GM18511 (cell line): ENCODE measurements at regions not wholly inside any gene's neighbourhood (a gene's known extent, or its start where the extent isn't known, plus 50 kb on each side); places are given as distances from the start of the nearest gene placed in this dataset.

Experiments
- ATAC-seq: cut with Tn5 transposase; IDR thresholded peaks from one replicate; pipeline ENCODE4 v1.9.1; 2021; ENCODE audit warnings: mild to moderate bottlenecking, moderate library complexity; ENCODE audit not compliant: unreplicated experiment

DNA sequence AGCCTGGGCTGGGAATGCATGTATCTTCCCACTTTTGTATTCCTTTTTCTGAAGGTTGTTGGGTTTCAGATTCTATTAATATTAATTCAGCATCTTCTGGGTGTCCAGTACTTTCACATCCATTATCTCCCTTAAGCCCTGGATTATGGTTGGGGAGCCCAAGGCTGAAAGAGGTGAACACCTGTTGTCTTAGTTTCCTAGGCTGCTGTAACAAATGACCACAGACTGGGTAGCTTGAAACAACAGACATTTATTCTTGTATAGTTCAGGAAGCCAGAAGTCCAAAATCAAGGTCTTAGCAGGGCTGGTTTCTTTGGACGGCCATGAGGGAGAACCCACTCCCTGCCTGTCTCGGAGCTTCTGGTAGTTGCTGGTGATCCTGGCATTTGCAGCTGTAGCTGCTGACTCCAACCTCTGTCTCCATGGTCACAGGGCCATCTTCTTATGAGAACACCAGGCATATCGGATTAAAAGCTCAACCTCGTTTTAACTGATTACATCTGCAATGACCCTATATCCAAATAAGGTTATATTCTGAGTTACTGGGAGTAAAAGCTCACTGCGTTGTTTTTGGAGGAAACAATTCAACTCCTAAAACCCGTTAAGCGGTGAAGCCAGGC is 68.2 kb upstream of the CLMN start:
- no peak for ATAC-seq

DNA sequence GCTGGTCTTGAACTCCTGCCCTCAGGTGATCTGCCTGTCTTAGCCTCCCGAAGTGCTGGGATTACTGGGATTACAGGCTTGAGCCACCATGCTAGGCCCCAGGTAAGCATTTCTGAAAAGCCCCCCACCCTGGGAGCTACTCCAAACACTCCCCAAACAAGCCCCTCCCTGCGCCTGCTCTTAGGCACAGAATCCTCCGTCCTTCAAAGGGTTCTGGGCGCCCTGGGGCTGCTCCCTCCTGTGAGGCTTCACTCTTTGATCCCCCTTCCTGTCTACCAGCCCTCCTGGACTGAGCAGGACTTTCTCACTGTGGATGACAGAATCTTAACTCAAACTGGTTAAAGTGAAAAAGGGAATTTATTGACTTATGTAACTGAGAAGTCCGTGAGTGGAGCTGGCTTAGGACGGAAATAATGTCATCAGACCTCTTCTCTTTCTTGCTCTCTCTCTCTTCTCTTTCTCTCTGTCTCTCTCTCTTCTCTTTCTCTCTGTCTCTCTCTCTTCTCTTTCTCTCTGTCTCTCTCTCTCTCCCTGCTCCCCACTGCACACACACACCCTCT is 66.9 kb upstream of the CLMN start:
- ATAC-seq = no peak

DNA sequence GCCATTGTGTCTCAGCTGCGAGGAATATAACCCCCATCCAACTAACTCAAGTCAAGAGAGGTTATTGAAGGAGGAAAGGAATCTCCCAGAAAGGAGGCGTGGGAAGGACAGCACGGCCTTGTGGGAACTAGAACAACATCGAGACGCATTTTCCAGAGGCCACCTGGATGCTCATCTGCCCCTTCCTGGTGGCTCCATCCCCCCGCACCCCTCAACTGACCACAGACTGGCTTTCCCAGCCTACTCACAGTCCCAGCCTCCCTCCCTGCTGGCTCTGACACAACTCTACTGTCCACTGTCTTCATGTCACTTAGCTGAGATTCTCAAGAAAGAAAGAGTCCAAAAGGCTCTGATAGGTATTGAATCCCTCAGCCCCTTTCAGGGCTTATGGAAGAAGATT is 66.0 kb upstream of the CLMN start:
- no peak for ATAC-seq

DNA sequence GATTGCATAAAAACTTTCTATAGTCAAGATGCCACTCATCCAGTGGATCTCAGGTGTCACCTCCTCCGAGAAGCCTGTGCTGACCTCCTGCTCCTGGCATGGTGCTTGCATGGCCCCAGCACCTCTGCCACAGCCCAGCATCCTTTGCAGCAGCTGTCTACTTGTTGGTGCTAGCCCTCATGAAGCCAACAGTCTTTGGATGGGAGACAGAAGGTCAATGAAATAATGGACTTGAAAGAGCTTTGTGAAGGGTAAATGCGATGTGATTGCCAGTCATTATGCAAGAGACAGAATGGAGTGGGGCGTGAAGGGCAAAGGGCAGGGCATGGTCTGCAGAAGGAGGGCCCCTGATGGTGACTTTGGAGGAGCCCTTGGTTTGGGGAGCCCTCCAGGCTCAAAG is 63.0 kb upstream of the CLMN start:
- no peak for ATAC-seq

DNA sequence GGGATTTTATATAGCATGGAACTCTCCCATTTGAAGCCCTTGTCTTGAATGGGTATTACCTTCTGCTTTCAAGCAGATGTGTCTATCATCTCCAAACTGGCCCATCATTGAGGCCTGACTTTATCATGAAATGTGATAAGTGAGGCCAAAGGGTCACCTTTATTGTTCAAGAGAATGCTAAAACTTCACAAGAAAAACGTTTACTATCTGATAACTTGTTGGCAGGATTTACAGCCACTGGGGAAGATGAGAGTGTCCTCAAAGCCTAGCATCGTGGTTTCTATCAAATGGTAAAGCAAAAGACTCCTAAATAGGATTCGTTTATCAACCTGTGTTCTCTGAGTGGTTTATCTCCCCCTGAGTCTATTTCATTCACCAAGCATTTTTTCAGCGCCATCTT is 62.0 kb upstream of the CLMN start:
- no peak for ATAC-seq

DNA sequence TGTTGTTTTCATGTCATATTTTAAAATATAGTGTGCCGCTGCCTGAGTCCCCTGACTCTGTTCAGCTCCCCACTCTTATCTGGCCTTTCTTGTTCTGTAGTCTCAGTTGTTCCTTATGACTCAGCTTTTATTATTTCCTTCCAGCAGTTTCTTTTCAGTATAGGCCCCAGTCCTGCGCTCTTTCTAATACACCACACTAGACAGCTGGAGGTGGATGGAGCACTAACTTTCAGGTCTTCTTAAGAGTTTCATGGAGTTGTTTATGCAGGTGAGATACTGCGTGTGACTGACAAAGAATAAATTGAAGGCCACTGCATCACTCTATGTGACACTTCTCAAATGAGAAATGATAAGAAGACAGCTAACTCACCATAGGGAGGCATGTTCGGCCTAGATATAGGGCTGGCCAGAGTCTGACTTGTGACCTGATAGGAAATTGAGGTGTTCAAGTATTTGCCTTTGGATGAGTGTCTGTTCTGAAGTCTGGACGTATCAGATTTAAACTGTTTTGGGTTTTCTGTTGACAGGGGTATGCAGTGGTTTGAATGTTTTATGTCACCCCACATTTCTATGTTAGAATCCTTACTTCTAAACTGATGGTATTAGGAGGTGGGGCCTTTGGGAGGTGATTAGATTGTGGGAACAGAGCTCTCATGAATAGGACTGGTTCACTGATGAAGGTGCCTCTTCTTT is 60.8 kb upstream of the CLMN start:
- ATAC-seq = no peak

DNA sequence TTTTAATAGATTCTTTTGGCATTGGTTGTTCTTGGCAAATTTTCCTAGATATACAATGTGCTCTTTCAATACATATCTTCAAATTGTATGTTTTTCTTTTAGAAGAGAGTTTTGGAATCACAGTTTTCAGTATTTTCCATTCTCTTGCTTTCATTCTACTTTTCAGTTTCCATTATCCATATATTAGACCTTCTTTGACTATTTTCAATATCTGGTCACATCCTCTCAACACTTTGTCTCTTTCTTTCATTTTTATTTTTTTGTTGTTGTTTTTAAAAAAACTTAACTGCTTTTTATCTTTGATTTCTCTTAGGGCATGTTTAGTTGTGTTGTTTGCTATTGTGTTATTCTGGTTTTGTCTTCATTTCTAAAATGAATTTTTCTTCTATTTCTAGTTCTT is 59.9 kb upstream of the CLMN start:
- ATAC-seq = no peak

DNA sequence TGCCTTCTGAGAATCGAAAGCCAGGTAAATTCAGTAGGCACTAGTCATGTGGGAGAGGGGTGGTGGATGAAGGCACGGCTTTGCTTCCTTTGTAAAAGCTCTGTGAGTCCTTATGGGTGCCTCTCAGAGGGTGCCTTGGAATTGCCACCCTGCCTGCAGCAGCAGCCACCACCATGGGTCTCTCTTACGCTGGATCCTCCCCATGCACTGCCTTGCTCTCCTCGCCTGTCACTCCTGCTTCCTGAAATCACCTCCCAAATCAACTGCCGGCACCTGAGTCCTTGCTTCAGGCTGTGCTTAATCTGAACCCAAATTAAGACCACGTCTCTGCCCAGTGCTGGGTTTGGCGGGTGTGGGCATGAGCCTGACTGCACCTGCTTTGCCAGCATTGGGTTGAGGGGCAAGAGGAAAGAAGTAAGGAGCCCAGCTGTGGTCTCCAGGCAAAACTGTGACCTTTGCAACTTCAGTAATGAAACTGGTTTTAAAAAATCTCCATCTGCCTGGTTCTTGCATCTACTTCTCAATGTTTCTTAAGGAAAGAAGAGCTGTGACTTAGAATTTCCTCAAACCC is 55.9 kb upstream of the CLMN start:
- no peak for ATAC-seq

DNA sequence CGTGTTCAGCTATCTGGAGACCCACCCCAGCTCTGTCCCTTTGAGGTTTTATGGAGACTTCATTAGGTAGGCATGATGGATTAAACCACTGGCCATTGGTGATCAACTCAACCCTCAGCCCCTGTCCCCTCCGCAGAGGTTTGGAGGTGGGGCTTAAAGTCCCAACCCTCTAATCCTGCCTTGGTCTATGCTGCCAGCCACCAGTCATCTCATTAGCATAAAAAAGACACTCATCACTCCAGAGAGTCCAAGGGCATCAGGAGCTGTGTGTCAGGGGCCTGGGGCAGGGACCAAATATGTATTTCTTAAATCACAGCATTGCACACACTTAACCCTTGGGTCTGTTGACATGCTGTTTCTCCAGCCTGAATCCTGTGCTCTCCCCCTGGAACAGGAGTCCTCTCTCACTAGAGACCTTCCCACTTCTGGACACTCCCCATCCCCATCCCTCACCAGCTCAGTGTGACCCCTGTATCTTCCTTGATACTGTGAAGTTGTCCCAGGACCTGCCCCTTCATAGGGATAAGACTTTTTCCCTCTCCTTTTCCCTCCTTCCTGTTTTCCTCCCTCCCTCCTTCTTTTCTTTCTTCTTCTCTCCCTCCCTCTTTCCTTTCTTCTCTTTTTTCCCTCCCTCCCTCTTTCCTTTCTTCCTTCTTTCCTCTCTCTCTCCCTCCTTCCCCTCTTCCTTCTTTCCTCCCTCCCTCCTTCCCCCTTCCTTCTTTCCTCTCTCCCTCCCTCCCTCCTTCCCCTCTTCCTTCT is 54.7 kb upstream of the CLMN start:
- no peak for ATAC-seq

DNA sequence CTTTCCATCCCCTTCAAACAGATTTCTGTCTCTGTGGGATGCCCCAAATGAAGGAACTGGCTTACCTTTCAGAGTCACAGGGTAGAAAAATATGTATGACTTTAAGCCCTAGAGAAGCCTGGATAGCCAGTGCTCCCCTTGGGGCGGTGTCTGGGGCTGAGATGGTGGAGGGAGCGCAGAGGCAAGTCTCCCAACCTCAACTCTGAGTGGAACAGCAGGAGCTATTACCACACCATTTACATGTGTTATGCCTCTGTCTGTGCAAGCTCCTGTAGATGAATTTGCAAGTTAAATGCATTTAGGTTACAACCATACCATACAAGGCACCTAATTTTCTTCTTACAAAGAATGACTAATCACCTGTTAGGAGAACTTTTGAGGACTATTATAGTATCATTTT is 50.4 kb upstream of the CLMN start:
- ATAC-seq = no peak
